ENCODE measurements at regions not wholly inside any gene's neighbourhood (a gene's known extent, or its start where the extent isn't known, plus 50 kb on each side); places are given as distances from the start of the nearest gene placed in this dataset.

- no peak overlapping the region for H3K4me3 ChIP-seq
- TF ChIP-seq CTCF (IDR thresholded peaks at IDR 0.05; ENCODE audit: low read depth, low read length): no peak
- H3K27ac ChIP-seq: no peak overlapping the region
- no peaks in the 10 kb centered on the region for H3K9me3 ChIP-seq (ENCODE audit: low read depth)
- H3K27me3 ChIP-seq: no peaks in the 10 kb centered on the region
- H3K4me1 ChIP-seq (ENCODE audit: low read depth): no peaks in the 10 kb centered on the region
- peak in 1 of 2 donors; percentile 21 for DNase-seq (ENCODE audit: low read depth in 1 of 2, low spot score in 1 of 2)
- H3K36me3 ChIP-seq: no peaks in the 10 kb centered on the region
Observed at GRCh38 chr2:188734691-188735090, 239.5 kb upstream of the COL3A1 start.

GRCh38 chr2:188746727-188747126 is 227.4 kb upstream of the COL3A1 start:
- Histone ChIP-seq H3K9me3 (ENCODE audit: low read depth) (no peaks in the 10 kb centered on the region), H3K4me3 (no peak overlapping the region), H3K27me3 (no peaks in the 10 kb centered on the region), H3K27ac (no peak overlapping the region), H3K36me3 (no peaks in the 10 kb centered on the region), H3K4me1 (ENCODE audit: low read depth) (no peaks in the 10 kb centered on the region)
- DNase-seq (ENCODE audit: low read depth in 1 of 2, low spot score in 1 of 2): no peak
- no peak for TF ChIP-seq CTCF (IDR thresholded peaks at IDR 0.05; ENCODE audit: low read depth, low read length)

- H3K27ac ChIP-seq: no peak overlapping the region
Observed at GRCh38 chr2:188751816-188752215, 222.4 kb upstream of the COL3A1 start.

GRCh38 chr2:188752311-188752710 is 221.9 kb upstream of the COL3A1 start:
- Histone ChIP-seq H3K36me3 (no peaks in the 10 kb centered on the region), H3K9me3 (ENCODE audit: low read depth) (no peaks in the 10 kb centered on the region), H3K27me3 (no peaks in the 10 kb centered on the region), H3K27ac (no peak overlapping the region), H3K4me1 (ENCODE audit: low read depth) (no peaks in the 10 kb centered on the region), H3K4me3 (no peak overlapping the region)
- TF ChIP-seq CTCF (IDR thresholded peaks at IDR 0.05; ENCODE audit: low read depth, low read length): no peak
- DNase-seq (ENCODE audit: low read depth in 1 of 2, low spot score in 1 of 2): no peak

More at GRCh38 chr2:188751816-188752215, 222.4 kb upstream of the COL3A1 start:
- no peak for TF ChIP-seq CTCF (IDR thresholded peaks at IDR 0.05; ENCODE audit: low read depth, low read length)
- Histone ChIP-seq H3K27me3 (no peaks in the 10 kb centered on the region), H3K4me1 (ENCODE audit: low read depth) (no peaks in the 10 kb centered on the region), H3K9me3 (ENCODE audit: low read depth) (no peaks in the 10 kb centered on the region), H3K36me3 (no peaks in the 10 kb centered on the region), H3K4me3 (no peak overlapping the region)
- DNase-seq (ENCODE audit: low read depth in 1 of 2, low spot score in 1 of 2): no peak

- Histone ChIP-seq H3K27me3 (no peaks in the 10 kb centered on the region), H3K9me3 (ENCODE audit: low read depth) (no peaks in the 10 kb centered on the region), H3K4me1 (ENCODE audit: low read depth) (no peaks in the 10 kb centered on the region), H3K27ac (no peak overlapping the region), H3K4me3 (no peak overlapping the region), H3K36me3 (no peaks in the 10 kb centered on the region)
- no peak for DNase-seq (ENCODE audit: low read depth in 1 of 2, low spot score in 1 of 2)
- TF ChIP-seq CTCF (IDR thresholded peaks at IDR 0.05; ENCODE audit: low read depth, low read length): no peak
Observed at GRCh38 chr2:188762151-188762550, 212.0 kb upstream of the COL3A1 start.

Data from cardiac muscle cell (in vitro differentiated cells and primary cell).